Spleen (tissue), 11 donors: ENCODE measurements at regions not wholly inside any gene's neighbourhood (a gene's known extent, or its start where the extent isn't known, plus 50 kb on each side); places are given as distances from the start of the nearest gene placed in this dataset.
"Not testable (repeated sequence)": the region's sequence is repeated elsewhere in the genome, so short reads cannot be mapped to it uniquely, and the experiment has no call there.

Experiments
- DNase-seq: peaks from one replicate; pipeline ENCODE4 v3.0.0-alpha.2; 2020
- H3K27ac ChIP-seq, 8 donors: fragments of 200-600 bp; sonication (generic) in 7 of 8; 1 replicate in 4 of 8; 2 replicates in 4 of 8; pipeline versions ENCODE4 v1.5.0 to v1.8.0; 2016 to 2021; ENCODE audit warnings: inconsistent platforms in 4 of 8, mild to moderate bottlenecking in 4 of 8, moderate library complexity in 1 of 8
- H3K27me3 ChIP-seq, 7 donors: fragments of 200-600 bp; sonication (generic) in 6 of 7; replicated peaks in 1 of 7; 1 replicate in 4 of 7; 2 replicates in 3 of 7; pipeline versions ENCODE4 v1.5.0 to v1.8.0; 2016 to 2021; ENCODE audit warnings: inconsistent platforms in 3 of 7, mild to moderate bottlenecking in 1 of 7
- H3K36me3 ChIP-seq, 6 donors: fragments of 200-600 bp; sonication (generic) in 5 of 6; 1 replicate in 4 of 6; 2 replicates in 2 of 6; pipeline versions ENCODE4 v1.5.0 to v1.8.0; 2016 to 2021; ENCODE audit warnings: inconsistent platforms in 2 of 6
- H3K4me1 ChIP-seq, 6 donors: fragments of 200-600 bp; sonication (generic) in 5 of 6; 1 replicate in 3 of 6; 2 replicates in 3 of 6; pipeline versions ENCODE4 v1.5.0 to v1.8.0; 2016 to 2021; ENCODE audit warnings: inconsistent platforms in 3 of 6
- H3K4me3 ChIP-seq, 8 donors: fragments of 200-600 bp; sonication (generic) in 7 of 8; 1 replicate in 4 of 8; 2 replicates in 4 of 8; pipeline versions ENCODE4 v1.5.0 to v1.8.0; 2016 to 2021; ENCODE audit warnings: inconsistent platforms in 4 of 8, mild to moderate bottlenecking in 4 of 8, moderate library complexity in 2 of 8
- H3K9me3 ChIP-seq, 8 donors: fragments of 200-600 bp; sonication (generic) in 7 of 8; 1 replicate in 4 of 8; 2 replicates in 4 of 8; pipeline versions ENCODE4 v1.5.0 to v1.8.0; 2016 to 2021; ENCODE audit warnings: inconsistent platforms in 4 of 8
- CTCF ChIP-seq, 11 experiments: fragments of 200-600 bp in 7 of 11; fragments of 450-650 bp in 4 of 11; sonication (generic) in 4 of 11; IDR thresholded peaks in 8 of 11; conservative IDR thresholded peaks in 3 of 11; 1 replicate in 7 of 11; 2 replicates in 4 of 11; pipeline versions ENCODE4 v1.4.0 to v1.8.0; 2016 to 2021; ENCODE audit warnings: antibody characterized with exemption in 11 of 11, inconsistent platforms in 4 of 11, mild to moderate bottlenecking in 1 of 11
- POLR2A ChIP-seq, 3 donors: fragments of 450-650 bp; IDR thresholded peaks; one replicate each; pipeline ENCODE4 v1.5.1; 2017; ENCODE audit warnings: antibody characterized with exemption in 3 of 3, mild to moderate bottlenecking in 1 of 3
- POLR2AphosphoS5 ChIP-seq, 3 donors: sonication (generic); formaldehyde crosslinking; IDR thresholded peaks; one replicate each; pipeline ENCODE4 v1.5.1; 2017; ENCODE audit warnings: antibody characterized with exemption in 3 of 3
- WGBS, 5 donors: extraction: QIAGEN DNeasy Blood & Tissue Kit in 3 of 5; methylation state at CpG; one replicate each; pipeline versions ENCODE4 v1.1.5 to v1.1.7; 2013 to 2018; 5-methylcytosine and 5-hydroxymethylcytosine counted together
- intact Hi-C: fragments of 100-400 bp; cut with DNase I; formaldehyde crosslinking; loops from one replicate; pipeline ENCODE4 v1.15.0; 2023; ENCODE audit warnings: low total_unique reads
- donor health status: healthy with polysubstance abuse.
- donor health status: DM: no; HTN: no; CAD: no; lungs with moderate emphysema.
- donor health status: DM: no; HTN: no; CAD: no.
- donor health status: Bipolar disorder and iron deficiency.
- donor health status: healthy.
- donor health status: DM: no; HTN: no; CAD: no.
- donor health status: DM: yes; HTN: yes; CAD: no.

GRCh38 chr12:111121840-111122239, 201.5 kb upstream of the MYL2 start:
- H3K36me3 ChIP-seq, result no peaks in the 10 kb centered on the region
- no peaks in the 10 kb centered on the region for H3K4me1 ChIP-seq
- H3K27me3 ChIP-seq, result peaks cover 0 to 36% (median 0%) of the 10 kb centered on the region in 7 donors
- no peak for TF ChIP-seq POLR2A (IDR thresholded peaks at IDR 0.05)
- no peak for TF ChIP-seq CTCF (IDR thresholded peaks at IDR 0.05 in 8 of 11, conservative IDR thresholded peaks at IDR 0.05 in 3 of 11)
- no peak for TF ChIP-seq POLR2AphosphoS5 (IDR thresholded peaks at IDR 0.05)
- H3K27ac ChIP-seq, result no peak overlapping the region
- no peaks in the 10 kb centered on the region for H3K9me3 ChIP-seq
- no peak overlapping the region for H3K4me3 ChIP-seq
- intact Hi-C loops, result no loop called here
- no peak for DNase-seq
- 77 to 87% (median 85%) methylated on average over 6 of the region's 6 CpGs for WGBS, 5 donors

- H3K4me1 ChIP-seq, result no peaks in the 10 kb centered on the region
- peaks cover 0 to 36% (median 0%) of the 10 kb centered on the region in 7 donors for H3K27me3 ChIP-seq
- no peaks in the 10 kb centered on the region for H3K36me3 ChIP-seq
- no peak overlapping the region for H3K4me3 ChIP-seq
- intact Hi-C loops, result no loop called here
- TF ChIP-seq POLR2A (IDR thresholded peaks at IDR 0.05) (no peak), CTCF (IDR thresholded peaks at IDR 0.05 in 8 of 11, conservative IDR thresholded peaks at IDR 0.05 in 3 of 11) (no peak), POLR2AphosphoS5 (IDR thresholded peaks at IDR 0.05) (no peak)
- H3K9me3 ChIP-seq, result no peaks in the 10 kb centered on the region
- DNase-seq, result no peak
- no peak overlapping the region for H3K27ac ChIP-seq
- 73 to 75% (median 73%) methylated on average over 5 of the region's 5 CpGs for WGBS, 5 donors
These were observed 200.2 kb upstream of the MYL2 start for GRCh38 chr12:111120578-111120977.

- H3K4me3 ChIP-seq, result no peak overlapping the region
- H3K9me3 ChIP-seq, result no peaks in the 10 kb centered on the region
- no peak overlapping the region for H3K27ac ChIP-seq
- H3K36me3 ChIP-seq, result no peaks in the 10 kb centered on the region
- no peak for DNase-seq
- intact Hi-C loops, result no loop called here
- peaks cover 0 to 31% (median 0%) of the 10 kb centered on the region in 7 donors for H3K27me3 ChIP-seq
- WGBS, 5 donors, result 90 to 100% (median 92%) methylated on average over 1 of the region's 1 CpG
- peaks cover 0 to 7% (median 0%) of the 10 kb centered on the region in 6 donors for H3K4me1 ChIP-seq
- no peak for TF ChIP-seq POLR2A (IDR thresholded peaks at IDR 0.05)
- no peak for TF ChIP-seq CTCF (IDR thresholded peaks at IDR 0.05 in 8 of 11, conservative IDR thresholded peaks at IDR 0.05 in 3 of 11)
- TF ChIP-seq POLR2AphosphoS5 (IDR thresholded peaks at IDR 0.05), result no peak
These were observed 196.6 kb upstream of the MYL2 start for GRCh38 chr12:111117017-111117416.

GRCh38 chr12:111113313-111113712, 192.9 kb upstream of the MYL2 start:
- intact Hi-C loops, DNase-seq, H3K4me3 ChIP-seq, H3K27ac ChIP-seq, H3K9me3 ChIP-seq, H3K36me3 ChIP-seq: not testable (repeated sequence)
- Histone ChIP-seq H3K4me1 (peaks cover 0 to 14% (median 0%) of the 10 kb centered on the region in 6 donors), H3K27me3 (peaks cover 0 to 12% (median 0%) of the 10 kb centered on the region in 7 donors)
- WGBS, 5 donors, result 76 to 90% (median 84%) methylated on average over 3 of the region's 3 CpGs
